MM.1S (cell line): ENCODE measurements at regions not wholly inside any gene's neighbourhood (a gene's known extent, or its start where the extent isn't known, plus 50 kb on each side); places are given as distances from the start of the nearest gene placed in this dataset.

ENCODE experiments used
- DNase-seq: peaks from one replicate; pipeline ENCODE4 v3.0.0-alpha.2; 2015
- H2AFZ ChIP-seq: fragments of 300-600 bp; sonication (generic); 2 replicates; pipeline ENCODE4 v1.6.0; 2016; ENCODE audit warnings: antibody characterized with exemption, low read length
- H3F3A ChIP-seq: fragments of 300-600 bp; sonication (generic); 2 replicates; pipeline ENCODE4 v1.6.1; 2016; ENCODE audit warnings: mild to moderate bottlenecking, antibody characterized with exemption, low read length, moderate library complexity, mixed read lengths; ENCODE audit not compliant: insufficient read depth
- H3K27ac ChIP-seq: fragments of 300-600 bp; sonication (generic); 2 replicates; pipeline ENCODE4 v1.5.1; 2016; ENCODE audit warnings: mild to moderate bottlenecking, low read length
- H3K27me3 ChIP-seq: fragments of 300-600 bp; sonication (generic); replicated peaks from 2 replicates; pipeline ENCODE4 v1.6.0; 2016; ENCODE audit warnings: low read length; ENCODE audit not compliant: insufficient read depth
- H3K36me3 ChIP-seq: fragments of 300-600 bp; sonication (generic); replicated peaks from 2 replicates; pipeline ENCODE4 v1.6.1; 2016; ENCODE audit warnings: mild to moderate bottlenecking, low read length, mixed read lengths; ENCODE audit not compliant: insufficient read depth
- H3K4me1 ChIP-seq: fragments of 300-600 bp; sonication (generic); 2 replicates; pipeline ENCODE4 v1.6.1; 2016; ENCODE audit warnings: low read length, mixed read lengths
- H3K4me2 ChIP-seq: fragments of 300-600 bp; sonication (generic); 2 replicates; pipeline ENCODE4 v1.6.0; 2016; ENCODE audit warnings: low read depth, low read length
- H3K4me3 ChIP-seq: fragments of 300-600 bp; sonication (generic); 2 replicates; pipeline ENCODE4 v1.5.1; 2016; ENCODE audit warnings: low read length, mixed read lengths
- H3K79me2 ChIP-seq: fragments of 300-600 bp; sonication (generic); 2 replicates; pipeline ENCODE4 v1.6.1; 2016; ENCODE audit warnings: mixed run types, low read length, mixed read lengths
- H3K9ac ChIP-seq: fragments of 300-600 bp; sonication (generic); 2 replicates; pipeline ENCODE4 v1.6.1; 2016; ENCODE audit warnings: low read length, mixed read lengths
- H3K9me2 ChIP-seq: fragments of 300-600 bp; sonication (generic); replicated peaks from 2 replicates; pipeline ENCODE4 v1.6.1; 2016; ENCODE audit warnings: mild to moderate bottlenecking, low read length, mixed read lengths; ENCODE audit not compliant: insufficient read depth
- H3K9me3 ChIP-seq: fragments of 300-600 bp; sonication (generic); replicated peaks from 2 replicates; pipeline ENCODE4 v1.6.1; 2016; ENCODE audit warnings: mild to moderate bottlenecking, low read length, mixed read lengths; ENCODE audit not compliant: insufficient read depth
- H4K20me1 ChIP-seq: fragments of 300-600 bp; sonication (generic); 2 replicates; pipeline ENCODE4 v1.6.1; 2016; ENCODE audit warnings: mild to moderate bottlenecking, low read length, moderate library complexity, mixed read lengths; ENCODE audit not compliant: insufficient read depth
- CTCF ChIP-seq: fragments of 300-600 bp; sonication (generic); IDR thresholded peaks from 2 replicates; pipeline ENCODE4 v1.5.1; 2016; ENCODE audit warnings: antibody characterized with exemption, low read length, mixed read lengths
- EZH2 ChIP-seq: fragments of 300-600 bp; sonication (generic); optimal IDR thresholded peaks from 2 replicates; pipeline ENCODE3; 2017; ENCODE audit warnings: low read depth, mild to moderate bottlenecking, antibody characterized with exemption, low read length, mixed read lengths
- EZH2phosphoT487 ChIP-seq: fragments of 300-600 bp; sonication (generic); IDR thresholded peaks from 2 replicates; pipeline ENCODE4 v1.6.1; 2018; ENCODE audit warnings: antibody characterized with exemption, low read length

- no peak overlapping the region for H3K4me3 ChIP-seq
- no peaks in the 10 kb centered on the region for H4K20me1 ChIP-seq
- H3K4me2 ChIP-seq, result no peak overlapping the region
- H3K9me2 ChIP-seq, result no peaks in the 10 kb centered on the region
- H2AFZ ChIP-seq, result no peak overlapping the region
- H3K27me3 ChIP-seq, result no peaks in the 10 kb centered on the region
- H3K27ac ChIP-seq, result no peak overlapping the region
- DNase-seq, result no peak
- H3K9me3 ChIP-seq, result no peaks in the 10 kb centered on the region
- H3K36me3 ChIP-seq, result no peaks in the 10 kb centered on the region
- H3K4me1 ChIP-seq, result no peaks in the 10 kb centered on the region
- no peak overlapping the region for H3K9ac ChIP-seq
- TF ChIP-seq EZH2 (no peak), EZH2phosphoT487 (no peak), CTCF (no peak)
- H3K79me2 ChIP-seq, result no peaks in the 10 kb centered on the region
- no peaks in the 10 kb centered on the region for H3F3A ChIP-seq
Observed at GRCh38 chr2:207401338-207401737, 128.4 kb upstream of the CREB1 start.

GRCh38 chr2:207403141-207403540, 126.6 kb upstream of the CREB1 start:
- Histone ChIP-seq H3K9me2 (no peaks in the 10 kb centered on the region), H3K27me3 (no peaks in the 10 kb centered on the region), H3K27ac (no peak overlapping the region), H3K4me1 (peaks cover 7% of the 10 kb centered on the region), H3F3A (peaks cover 4% of the 10 kb centered on the region; the same call in 1 of the 2 replicates), H2AFZ (no peak overlapping the region), H3K79me2 (no peaks in the 10 kb centered on the region), H3K9me3 (no peaks in the 10 kb centered on the region), H3K9ac (no peak overlapping the region), H3K4me2 (no peak overlapping the region), H4K20me1 (no peaks in the 10 kb centered on the region), H3K36me3 (no peaks in the 10 kb centered on the region), H3K4me3 (no peak overlapping the region)
- no peak for DNase-seq
- TF ChIP-seq EZH2phosphoT487, result no peak

- no peaks in the 10 kb centered on the region for H3K36me3 ChIP-seq
- no peaks in the 10 kb centered on the region for H3K9me3 ChIP-seq
- H3K79me2 ChIP-seq, result no peaks in the 10 kb centered on the region
- H3K27ac ChIP-seq, result no peak overlapping the region
- H2AFZ ChIP-seq, result no peak overlapping the region
- no peak overlapping the region for H3K4me3 ChIP-seq
- H3K27me3 ChIP-seq, result no peaks in the 10 kb centered on the region
- no peak overlapping the region for H3K9ac ChIP-seq
- H3K4me1 ChIP-seq, result peaks cover 12% of the 10 kb centered on the region
- no peaks in the 10 kb centered on the region for H3K9me2 ChIP-seq
- no peak for DNase-seq
- peaks cover 11% of the 10 kb centered on the region for H3F3A ChIP-seq
- H3K4me2 ChIP-seq, result no peak overlapping the region
- H4K20me1 ChIP-seq, result no peaks in the 10 kb centered on the region
- TF ChIP-seq EZH2phosphoT487 (no peak), CTCF (no peak), EZH2 (no peak)
Observed at GRCh38 chr2:207403950-207404349, 125.8 kb upstream of the CREB1 start.

GRCh38 chr2:207405150-207405549, 124.6 kb upstream of the CREB1 start:
- Histone ChIP-seq H3K9me2 (no peaks in the 10 kb centered on the region), H3K9ac (no peak overlapping the region), H3K4me1 (peaks cover 16% of the 10 kb centered on the region), H3K27ac (no peak overlapping the region), H3K4me3 (no peak overlapping the region), H4K20me1 (no peaks in the 10 kb centered on the region), H3K36me3 (no peaks in the 10 kb centered on the region), H3K27me3 (no peaks in the 10 kb centered on the region), H3K79me2 (no peaks in the 10 kb centered on the region), H3K4me2 (no peak overlapping the region), H3F3A (peaks cover 11% of the 10 kb centered on the region), H2AFZ (no peak overlapping the region), H3K9me3 (no peaks in the 10 kb centered on the region)
- TF ChIP-seq CTCF (no peak), EZH2phosphoT487 (no peak), EZH2 (no peak)
- no peak for DNase-seq
